A673 (cell line): ENCODE measurements at regions not wholly inside any gene's neighbourhood (a gene's known extent, or its start where the extent isn't known, plus 50 kb on each side); places are given as distances from the start of the nearest gene placed in this dataset.

Experiments used
- BruUV-seq: library from RNA; stranded (reverse); fragments of 400-500 nt; replicated peaks from 2 replicates; lab custom pipeline; 2021; lab: Mats Ljungman, UMichigan
- CTCF ChIA-PET: fragments of 300-600 bp; sonication (Branson Sonifier 250); formaldehyde crosslinking; loops from one replicate; lab custom pipeline; 2022; ENCODE audit warnings: antibody characterized with exemption; lab: Charles Lee
- POLR2A ChIA-PET: fragments of 300-600 bp; sonication (Branson Sonifier 250); formaldehyde crosslinking; loops from one replicate; lab custom pipeline; 2022; ENCODE audit warnings: antibody characterized with exemption; ENCODE audit not compliant: low non-redundant PET; lab: Charles Lee
- DNase-seq: peaks from one replicate; pipeline ENCODE4 v3.0.0-alpha.2; 2015; ENCODE audit warnings: low spot score
- H3K27ac ChIP-seq: fragments of 200-600 bp; sonication (generic); 2 replicates; pipeline ENCODE4 v1.5.1; 2016; ENCODE audit warnings: mixed run types, low read depth, mild to moderate bottlenecking, mixed read lengths, antibody characterized with exemption, low read length; ENCODE audit not compliant: poor library complexity, severe bottlenecking
- H3K27me3 ChIP-seq: fragments of 200-600 bp; sonication (generic); replicated peaks from 2 replicates; pipeline ENCODE4 v1.6.1; 2017; ENCODE audit warnings: mixed run types, low read depth, mild to moderate bottlenecking, mixed read lengths, antibody characterized with exemption, low read length; ENCODE audit not compliant: insufficient read depth, poor library complexity
- H3K36me3 ChIP-seq: fragments of 200-600 bp; sonication (generic); 2 replicates; pipeline ENCODE4 v1.6.1; 2016; ENCODE audit warnings: mixed run types, mild to moderate bottlenecking, mixed read lengths, antibody characterized with exemption, low read length; ENCODE audit not compliant: insufficient read depth, poor library complexity, severe bottlenecking
- H3K4me1 ChIP-seq: fragments of 200-600 bp; sonication (generic); 2 replicates; pipeline ENCODE4 v1.6.1; 2017; ENCODE audit warnings: mixed run types, mild to moderate bottlenecking, mixed read lengths, antibody characterized with exemption, low read length; ENCODE audit not compliant: insufficient read depth, poor library complexity, severe bottlenecking
- H3K4me3 ChIP-seq: fragments of 200-600 bp; sonication (generic); 2 replicates; pipeline ENCODE4 v1.5.1; 2016; ENCODE audit warnings: low read depth, mixed run types, mild to moderate bottlenecking, mixed read lengths, low read length; ENCODE audit not compliant: poor library complexity, severe bottlenecking
- H3K9me3 ChIP-seq: fragments of 200-600 bp; sonication (generic); 2 replicates; pipeline ENCODE4 v1.6.1; 2016; ENCODE audit warnings: mixed run types, low read depth, mild to moderate bottlenecking, mixed read lengths, antibody characterized with exemption, low read length; ENCODE audit not compliant: poor library complexity, severe bottlenecking
- CTCF ChIP-seq: fragments of 300-800, 200-600 bp; sonication (generic); conservative IDR thresholded peaks from 2 replicates; pipeline ENCODE4 v1.5.1; 2017; ENCODE audit warnings: low read depth, mild to moderate bottlenecking, antibody characterized with exemption, low read length, moderate library complexity, mixed read lengths
- EZH2 ChIP-seq: fragments of 200-600 bp; sonication (generic); IDR thresholded peaks from 2 replicates; pipeline ENCODE4 v1.6.1; 2017; ENCODE audit warnings: borderline replicate concordance, low read depth, mild to moderate bottlenecking, mixed read lengths, antibody characterized with exemption, low read length; ENCODE audit not compliant: poor library complexity, severe bottlenecking
- intact Hi-C: fragments of 100-400 bp; cut with micrococcal nuclease; formaldehyde crosslinking; loops from one replicate; pipeline ENCODE4 v1.10.0; 2022; ENCODE audit not compliant: unreplicated experiment

- Histone ChIP-seq H3K27me3 (no peaks in the 10 kb centered on the region), H3K27ac (no peak overlapping the region), H3K9me3 (no peaks in the 10 kb centered on the region), H3K36me3 (no peaks in the 10 kb centered on the region), H3K4me1 (no peaks in the 10 kb centered on the region), H3K4me3 (no peak overlapping the region)
- no peak for TF ChIP-seq CTCF
- TF ChIP-seq EZH2, result no peak
- BruUV-seq, result no TSS peak
- ChIA-PET CTCF (no interaction called here), POLR2A (no interaction called here)
- intact Hi-C loops, result no loop called here
- no peak for DNase-seq
These were observed 1348.0 kb upstream of the PIK3C3 start for GRCh38 chr18:40606996-40607395.

- intact Hi-C loops, result no loop called here
- POLR2A ChIA-PET, result no interaction called here
- H3K36me3 ChIP-seq, result no peaks in the 10 kb centered on the region
- CTCF ChIA-PET, result no interaction called here
- H3K27me3 ChIP-seq, result no peaks in the 10 kb centered on the region
- H3K4me1 ChIP-seq, result no peaks in the 10 kb centered on the region
- no peak for TF ChIP-seq CTCF
- no peak for TF ChIP-seq EZH2
- H3K9me3 ChIP-seq, result peaks cover 6% of the 10 kb centered on the region
- no peak overlapping the region for H3K4me3 ChIP-seq
- no peak for DNase-seq
- no TSS peak for BruUV-seq
- no peak overlapping the region for H3K27ac ChIP-seq
These were observed 1371.4 kb upstream of the PIK3C3 start for GRCh38 chr18:40583671-40584070.

GRCh38 chr18:40582105-40582504 is 1372.9 kb upstream of the PIK3C3 start:
- TF ChIP-seq CTCF (no peak), EZH2 (no peak)
- DNase-seq, result no peak
- no peak overlapping the region for H3K27ac ChIP-seq
- intact Hi-C loops, result no loop called here
- H3K4me1 ChIP-seq, result no peaks in the 10 kb centered on the region
- ChIA-PET CTCF (no interaction called here), POLR2A (no interaction called here)
- H3K27me3 ChIP-seq, result no peaks in the 10 kb centered on the region
- no peak overlapping the region for H3K4me3 ChIP-seq
- peaks cover 1% of the 10 kb centered on the region for H3K9me3 ChIP-seq
- H3K36me3 ChIP-seq, result no peaks in the 10 kb centered on the region
- no TSS peak for BruUV-seq

- BruUV-seq, result no TSS peak
- TF ChIP-seq EZH2 (no peak), CTCF (no peak)
- Histone ChIP-seq H3K27me3 (no peaks in the 10 kb centered on the region), H3K4me3 (no peak overlapping the region), H3K4me1 (no peaks in the 10 kb centered on the region), H3K9me3 (no peaks in the 10 kb centered on the region), H3K36me3 (no peaks in the 10 kb centered on the region), H3K27ac (no peak overlapping the region)
- intact Hi-C loops, result no loop called here
- ChIA-PET CTCF (no interaction called here), POLR2A (no interaction called here)
- no peak for DNase-seq
These were observed 1377.1 kb upstream of the PIK3C3 start for GRCh38 chr18:40577981-40578365.
